ENCODE measurements at regions not wholly inside any gene's neighbourhood (a gene's known extent, or its start where the extent isn't known, plus 50 kb on each side); places are given as distances from the start of the nearest gene placed in this dataset.

DNA sequence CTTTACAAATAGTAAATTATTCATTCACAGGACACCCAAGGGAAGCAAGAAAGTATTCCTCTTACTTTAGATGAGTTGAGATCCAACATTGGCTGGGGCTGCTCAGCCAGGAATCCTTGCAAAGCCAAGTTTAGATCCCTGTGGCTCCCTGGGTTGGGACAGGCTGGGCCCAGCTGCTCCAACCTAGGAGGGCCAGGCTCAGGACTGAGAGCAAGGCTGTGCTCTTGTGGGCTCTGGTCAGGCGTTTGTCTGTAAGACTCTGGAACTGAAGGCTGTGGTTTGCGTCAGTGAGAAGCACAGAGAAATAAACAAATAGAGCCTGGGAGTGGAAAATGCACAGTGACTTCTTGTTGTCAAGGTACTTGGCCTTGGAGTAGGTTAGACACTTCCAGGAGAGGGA is 53.2 kb upstream of the TMEM273 start:
- Mint-ChIP-seq H3K27ac (no peak overlapping the region), H3K27me3 (ENCODE audit: insufficient read depth) (peaks cover 30% of the 10 kb centered on the region), H3K9me3 (no peaks in the 10 kb centered on the region), H3K4me1 (no peaks in the 10 kb centered on the region), H3K4me3 (no peak overlapping the region), H3K36me3 (ENCODE audit: low read depth) (no peaks in the 10 kb centered on the region)
- no peak overlapping the region for H3K9ac ChIP-seq (ENCODE audit: extremely low read depth, low read length, poor library complexity, severe bottlenecking)
- H3K27me3 ChIP-seq (ENCODE audit: control insufficient read depth, insufficient read depth, low read length, poor library complexity, severe bottlenecking) = peaks cover 2% of the 10 kb centered on the region
- H3K36me3 ChIP-seq (ENCODE audit: control insufficient read depth, insufficient read depth, low read length) = no peaks in the 10 kb centered on the region
- H3K4me3 ChIP-seq (ENCODE audit: low read length) = no peak overlapping the region
- H3K27ac ChIP-seq (ENCODE audit: low read depth, low read length) = no peak overlapping the region
- H3K4me1 ChIP-seq (ENCODE audit: control insufficient read depth, insufficient read depth, low read length) = no peaks in the 10 kb centered on the region
- H3K9me3 ChIP-seq (ENCODE audit: control insufficient read depth, low read length) = no peaks in the 10 kb centered on the region
- TF ChIP-seq, protein P1, sequence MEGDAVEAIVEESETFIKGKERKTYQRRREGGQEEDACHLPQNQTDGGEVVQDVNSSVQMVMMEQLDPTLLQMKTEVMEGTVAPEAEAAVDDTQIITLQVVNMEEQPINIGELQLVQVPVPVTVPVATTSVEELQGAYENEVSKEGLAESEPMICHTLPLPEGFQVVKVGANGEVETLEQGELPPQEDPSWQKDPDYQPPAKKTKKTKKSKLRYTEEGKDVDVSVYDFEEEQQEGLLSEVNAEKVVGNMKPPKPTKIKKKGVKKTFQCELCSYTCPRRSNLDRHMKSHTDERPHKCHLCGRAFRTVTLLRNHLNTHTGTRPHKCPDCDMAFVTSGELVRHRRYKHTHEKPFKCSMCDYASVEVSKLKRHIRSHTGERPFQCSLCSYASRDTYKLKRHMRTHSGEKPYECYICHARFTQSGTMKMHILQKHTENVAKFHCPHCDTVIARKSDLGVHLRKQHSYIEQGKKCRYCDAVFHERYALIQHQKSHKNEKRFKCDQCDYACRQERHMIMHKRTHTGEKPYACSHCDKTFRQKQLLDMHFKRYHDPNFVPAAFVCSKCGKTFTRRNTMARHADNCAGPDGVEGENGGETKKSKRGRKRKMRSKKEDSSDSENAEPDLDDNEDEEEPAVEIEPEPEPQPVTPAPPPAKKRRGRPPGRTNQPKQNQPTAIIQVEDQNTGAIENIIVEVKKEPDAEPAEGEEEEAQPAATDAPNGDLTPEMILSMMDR (conservative IDR thresholded peaks at IDR 0.05) = no peak
- 87 to 93% methylated on average over 2 of the region's 2 CpGs for WGBS, 2 experiments (ENCODE audit: insufficient coverage in 1 of 2, insufficient read length in 1 of 2)
- no peak for DNase-seq

GRCh38 chr10:49240946-49241345 is 52.8 kb upstream of the TMEM273 start:
- no peaks in the 10 kb centered on the region for H3K36me3 Mint-ChIP-seq (ENCODE audit: low read depth)
- no peak overlapping the region for H3K4me3 ChIP-seq (ENCODE audit: low read length)
- H3K9me3 ChIP-seq (ENCODE audit: control insufficient read depth, low read length) = no peaks in the 10 kb centered on the region
- TF ChIP-seq, protein P1 (conservative IDR thresholded peaks at IDR 0.05) = no peak
- no peak overlapping the region for H3K4me3 Mint-ChIP-seq
- H3K9ac ChIP-seq (ENCODE audit: extremely low read depth, low read length, poor library complexity, severe bottlenecking) = no peak overlapping the region
- no peak for DNase-seq
- H3K27ac ChIP-seq (ENCODE audit: low read depth, low read length) = no peak overlapping the region
- no peaks in the 10 kb centered on the region for H3K9me3 Mint-ChIP-seq
- H3K27me3 ChIP-seq (ENCODE audit: control insufficient read depth, insufficient read depth, low read length, poor library complexity, severe bottlenecking) = peaks cover 6% of the 10 kb centered on the region
- no peaks in the 10 kb centered on the region for H3K4me1 Mint-ChIP-seq
- no peaks in the 10 kb centered on the region for H3K36me3 ChIP-seq (ENCODE audit: control insufficient read depth, insufficient read depth, low read length)
- H3K27me3 Mint-ChIP-seq (ENCODE audit: insufficient read depth) = peaks cover 33% of the 10 kb centered on the region
- no peak overlapping the region for H3K27ac Mint-ChIP-seq
- no peaks in the 10 kb centered on the region for H3K4me1 ChIP-seq (ENCODE audit: control insufficient read depth, insufficient read depth, low read length)
- 92 to 98% methylated on average over 3 to 4 of the region's 4 CpGs for WGBS, 2 experiments (ENCODE audit: insufficient coverage in 1 of 2, insufficient read length in 1 of 2)
